Kidney (tissue), 13 donors: ENCODE measurements at regions not wholly inside any gene's neighbourhood (a gene's known extent, or its start where the extent isn't known, plus 50 kb on each side); places are given as distances from the start of the nearest gene placed in this dataset.

ENCODE experiments used
- DNase-seq, 5 donors: peaks; one replicate each; pipeline ENCODE4 v3.0.0-alpha.2; 2013 to 2020
- FAIRE-seq: peaks from 2 replicates; lab custom pipeline; 2012; peaks lifted over from hg19 to GRCh38; lab: Jason Lieb, UNC
- H3K27ac ChIP-seq, 2 donors: one replicate each; pipeline ENCODE4 v1.7.0; 2013; ENCODE audit warnings: low read depth in 2 of 2, low read length in 2 of 2, inconsistent platforms in 1 of 2
- H3K27me3 ChIP-seq: one replicate; pipeline ENCODE4 v1.7.1; 2013; ENCODE audit warnings: low read length, inconsistent platforms; ENCODE audit not compliant: control insufficient read depth, insufficient read depth
- H3K36me3 ChIP-seq, 3 donors: one replicate each; pipeline versions ENCODE4 v1.7.0 to v1.7.1; 2013; ENCODE audit warnings: low read length in 3 of 3, control low read depth in 1 of 3, inconsistent platforms in 1 of 3; ENCODE audit not compliant: insufficient read depth in 3 of 3, control insufficient read depth in 2 of 3
- H3K4me1 ChIP-seq, 3 donors: one replicate each; pipeline versions ENCODE4 v1.7.0 to v1.7.1; 2013; ENCODE audit warnings: low read length in 3 of 3, inconsistent platforms in 1 of 3, low read depth in 1 of 3; ENCODE audit not compliant: control insufficient read depth in 2 of 3, insufficient read depth in 2 of 3
- H3K4me3 ChIP-seq, 3 donors: one replicate each; pipeline versions ENCODE4 v1.7.0 to v1.8.1; 2013; ENCODE audit warnings: low read length in 3 of 3, control low read depth in 1 of 3, inconsistent platforms in 1 of 3
- H3K9ac ChIP-seq, 3 donors: one replicate each; pipeline versions ENCODE4 v1.7.0 to v1.7.1; 2013; ENCODE audit warnings: low read length in 3 of 3, control low read depth in 1 of 3, inconsistent platforms in 1 of 3
- H3K9me3 ChIP-seq, 3 donors: one replicate each; pipeline versions ENCODE4 v1.7.0 to v1.7.1; 2013; ENCODE audit warnings: low read length in 3 of 3, control low read depth in 1 of 3, inconsistent platforms in 1 of 3; ENCODE audit not compliant: control insufficient read depth in 2 of 3, insufficient read depth in 1 of 3
- intact Hi-C: fragments of 100-400 bp; cut with DNase I; formaldehyde crosslinking; loops from one replicate; pipeline ENCODE4 v1.11.1; 2022
- TF ChIP-seq, protein P1 (sequence below): IDR thresholded peaks from 3 replicates; pipeline ENCODE4 v1.5.1; 2012; ENCODE audit warnings: mild to moderate bottlenecking, moderate library complexity, borderline replicate concordance; ENCODE audit not compliant: insufficient read depth; ENCODE audit errors: extremely low read depth
- donor health status: control.
- donor health status: control.
- donor health status: control.
- donor health status: control.
- donor health status: control.
- donor health status: DM: yes; HTN: yes; CAD: no.
- donor health status: Normal renal cell carcinoma (clear cell type).

DNA sequence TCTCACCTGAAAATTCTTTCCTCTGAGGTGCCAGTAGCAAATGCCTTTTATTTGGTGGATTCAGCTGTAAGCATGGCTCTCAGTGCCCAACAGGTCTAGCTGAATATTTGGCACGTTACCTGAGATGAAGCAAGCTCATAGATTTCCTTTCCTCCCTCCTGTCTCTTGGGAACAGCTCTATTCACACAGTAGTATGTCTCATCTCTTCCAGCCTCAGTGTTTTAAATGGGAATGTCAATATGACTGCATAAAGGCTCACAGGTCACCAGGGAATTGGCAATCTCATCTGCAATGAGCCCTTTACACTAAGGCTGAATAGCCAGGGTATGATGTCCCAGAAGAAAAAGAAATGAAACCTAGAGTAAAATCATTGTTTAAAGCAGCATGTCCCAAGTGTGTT is 733.5 kb downstream of the NTRK3 start:
- H3K27ac ChIP-seq = no peak overlapping the region
- no peak overlapping the region for H3K4me3 ChIP-seq
- DNase-seq = no peak
- H3K4me1 ChIP-seq = no peaks in the 10 kb centered on the region
- no peak overlapping the region for H3K9ac ChIP-seq
- no peak for FAIRE-seq
- intact Hi-C loops = no loop called here
- TF ChIP-seq, protein P1, sequence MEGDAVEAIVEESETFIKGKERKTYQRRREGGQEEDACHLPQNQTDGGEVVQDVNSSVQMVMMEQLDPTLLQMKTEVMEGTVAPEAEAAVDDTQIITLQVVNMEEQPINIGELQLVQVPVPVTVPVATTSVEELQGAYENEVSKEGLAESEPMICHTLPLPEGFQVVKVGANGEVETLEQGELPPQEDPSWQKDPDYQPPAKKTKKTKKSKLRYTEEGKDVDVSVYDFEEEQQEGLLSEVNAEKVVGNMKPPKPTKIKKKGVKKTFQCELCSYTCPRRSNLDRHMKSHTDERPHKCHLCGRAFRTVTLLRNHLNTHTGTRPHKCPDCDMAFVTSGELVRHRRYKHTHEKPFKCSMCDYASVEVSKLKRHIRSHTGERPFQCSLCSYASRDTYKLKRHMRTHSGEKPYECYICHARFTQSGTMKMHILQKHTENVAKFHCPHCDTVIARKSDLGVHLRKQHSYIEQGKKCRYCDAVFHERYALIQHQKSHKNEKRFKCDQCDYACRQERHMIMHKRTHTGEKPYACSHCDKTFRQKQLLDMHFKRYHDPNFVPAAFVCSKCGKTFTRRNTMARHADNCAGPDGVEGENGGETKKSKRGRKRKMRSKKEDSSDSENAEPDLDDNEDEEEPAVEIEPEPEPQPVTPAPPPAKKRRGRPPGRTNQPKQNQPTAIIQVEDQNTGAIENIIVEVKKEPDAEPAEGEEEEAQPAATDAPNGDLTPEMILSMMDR = no peak
- no peaks in the 10 kb centered on the region for H3K36me3 ChIP-seq
- no peaks in the 10 kb centered on the region for H3K9me3 ChIP-seq
- H3K27me3 ChIP-seq = no peaks in the 10 kb centered on the region

DNA sequence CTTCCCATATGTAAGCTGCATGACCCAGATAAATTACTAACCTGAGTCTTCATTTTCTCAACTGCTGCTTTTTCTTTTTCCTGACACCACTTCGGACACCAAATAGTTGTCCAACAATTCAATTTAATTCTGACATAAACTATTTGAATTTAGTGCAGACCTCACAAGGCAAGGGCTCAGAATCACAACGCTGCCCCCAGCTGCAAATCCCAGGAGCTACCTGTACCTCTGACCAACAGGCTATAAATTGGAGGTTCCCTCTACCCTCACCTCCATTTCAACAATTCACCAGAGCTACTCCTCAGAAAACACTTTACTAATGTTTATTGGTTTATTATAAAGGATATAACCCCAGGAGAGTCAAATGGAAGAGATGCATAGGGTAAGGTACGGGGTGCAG is 737.6 kb downstream of the NTRK3 start:
- TF ChIP-seq, protein P1 = no peak
- no peak overlapping the region for H3K27ac ChIP-seq
- no peaks in the 10 kb centered on the region for H3K36me3 ChIP-seq
- no peak for FAIRE-seq
- H3K4me1 ChIP-seq = no peaks in the 10 kb centered on the region
- no peaks in the 10 kb centered on the region for H3K9me3 ChIP-seq
- H3K4me3 ChIP-seq = no peak overlapping the region
- H3K9ac ChIP-seq = no peak overlapping the region
- H3K27me3 ChIP-seq = no peaks in the 10 kb centered on the region
- intact Hi-C loops = no loop called here
- DNase-seq = no peak

DNA sequence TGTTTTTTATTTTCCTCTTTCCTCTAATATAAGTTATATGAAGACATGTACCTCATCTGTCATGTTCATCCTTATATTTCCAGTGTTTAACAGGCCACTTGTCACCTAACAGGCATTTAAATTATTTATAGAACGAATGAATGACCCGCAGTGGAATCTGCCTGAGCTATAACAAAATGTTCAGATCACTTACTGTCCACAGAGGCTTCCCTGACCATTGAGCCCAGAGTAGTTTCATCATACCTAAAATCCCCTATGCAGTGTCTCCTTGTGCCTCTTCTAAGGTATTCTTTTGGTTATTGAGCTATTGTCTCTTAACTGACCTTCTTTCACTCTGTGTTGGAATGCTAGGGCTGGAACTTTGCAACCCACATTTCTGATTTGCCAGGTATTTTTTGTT is 748.5 kb downstream of the NTRK3 start:
- no peaks in the 10 kb centered on the region for H3K4me1 ChIP-seq
- no peak for DNase-seq
- no peak overlapping the region for H3K9ac ChIP-seq
- no peak overlapping the region for H3K4me3 ChIP-seq
- intact Hi-C loops = no loop called here
- H3K36me3 ChIP-seq = no peaks in the 10 kb centered on the region
- TF ChIP-seq, protein P1 = no peak
- no peaks in the 10 kb centered on the region for H3K27me3 ChIP-seq
- no peaks in the 10 kb centered on the region for H3K9me3 ChIP-seq
- H3K27ac ChIP-seq = no peak overlapping the region
- FAIRE-seq = no peak

DNA sequence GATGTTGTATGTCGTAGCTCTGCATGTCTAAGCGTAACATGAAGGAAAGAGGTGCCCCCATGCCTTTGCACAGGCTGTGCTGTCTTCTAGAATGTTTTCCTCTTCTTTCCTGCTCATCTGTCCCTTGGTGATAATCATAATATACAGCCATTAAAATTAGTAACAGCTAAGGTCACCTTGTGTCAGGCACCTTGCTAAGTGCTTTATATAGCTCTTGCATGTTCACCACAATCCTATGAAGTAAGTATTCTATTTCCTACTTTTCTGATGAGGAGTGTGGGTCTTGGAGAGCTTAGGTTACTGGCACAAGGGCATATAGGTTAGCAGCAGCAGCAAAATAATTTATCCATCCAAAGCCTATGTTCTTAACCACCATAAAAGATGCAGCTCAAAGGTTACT is 754.4 kb downstream of the NTRK3 start:
- H3K4me1 ChIP-seq = no peaks in the 10 kb centered on the region
- no peak overlapping the region for H3K4me3 ChIP-seq
- H3K9ac ChIP-seq = no peak overlapping the region
- no peaks in the 10 kb centered on the region for H3K9me3 ChIP-seq
- TF ChIP-seq, protein P1 = no peak
- DNase-seq (no peak), FAIRE-seq (no peak)
- intact Hi-C loops = no loop called here
- no peak overlapping the region for H3K27ac ChIP-seq
- H3K36me3 ChIP-seq = no peaks in the 10 kb centered on the region
- H3K27me3 ChIP-seq = no peaks in the 10 kb centered on the region
